SKM-1 treated with dmso at 0.1 percent for 144 hours (cell line): ENCODE measurements at regions not wholly inside any gene's neighbourhood (a gene's known extent, or its start where the extent isn't known, plus 50 kb on each side); places are given as distances from the start of the nearest gene placed in this dataset.
"Not testable (repeated sequence)": the region's sequence is repeated elsewhere in the genome, so short reads cannot be mapped to it uniquely, and the experiment has no call there.

Experiments used
- DNase-seq: peaks from one replicate; lab custom pipeline; 2025; ENCODE audit not compliant: unreplicated experiment; lab: John Stamatoyannopoulos, UW

DNA sequence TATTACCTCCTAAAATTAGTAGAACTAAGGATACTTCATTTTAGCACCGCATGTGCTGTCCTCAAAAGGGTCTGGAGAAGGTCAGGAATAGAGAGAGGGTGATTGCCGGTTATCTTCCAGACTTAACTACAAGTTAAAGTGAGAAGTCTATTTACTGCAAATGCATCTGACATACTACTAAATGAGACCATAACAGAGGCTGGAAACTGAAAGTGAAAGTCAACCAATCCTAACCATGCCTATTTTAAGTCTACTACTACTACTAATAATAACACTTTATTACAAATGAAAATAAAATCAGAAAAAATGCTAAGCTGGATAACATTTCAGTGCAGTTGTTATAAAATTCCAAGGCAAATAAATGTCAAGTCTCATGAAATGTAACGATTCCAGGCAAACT lies 244.7 kb downstream of the KIF20B start:
- DNase-seq: no peak

DNA sequence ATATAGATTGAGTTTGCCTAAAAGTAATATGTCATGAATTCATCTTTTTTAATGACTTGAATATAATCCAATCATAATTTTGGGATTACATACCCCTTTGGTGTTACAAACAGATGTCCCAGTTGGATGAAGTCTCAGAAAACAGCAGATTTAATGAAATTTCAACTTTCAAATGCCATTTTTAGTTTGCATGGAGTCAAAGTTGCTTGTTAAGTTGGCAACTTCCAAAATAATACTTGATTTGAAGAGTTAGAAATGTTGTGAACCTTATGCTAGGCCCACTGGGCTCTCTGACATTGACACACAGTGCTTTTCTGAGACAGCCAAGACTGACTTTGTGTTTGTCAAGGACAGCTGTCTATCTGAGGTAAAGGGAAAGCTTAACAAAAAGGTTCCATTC lies 248.1 kb downstream of the KIF20B start:
- DNase-seq: no peak

DNA sequence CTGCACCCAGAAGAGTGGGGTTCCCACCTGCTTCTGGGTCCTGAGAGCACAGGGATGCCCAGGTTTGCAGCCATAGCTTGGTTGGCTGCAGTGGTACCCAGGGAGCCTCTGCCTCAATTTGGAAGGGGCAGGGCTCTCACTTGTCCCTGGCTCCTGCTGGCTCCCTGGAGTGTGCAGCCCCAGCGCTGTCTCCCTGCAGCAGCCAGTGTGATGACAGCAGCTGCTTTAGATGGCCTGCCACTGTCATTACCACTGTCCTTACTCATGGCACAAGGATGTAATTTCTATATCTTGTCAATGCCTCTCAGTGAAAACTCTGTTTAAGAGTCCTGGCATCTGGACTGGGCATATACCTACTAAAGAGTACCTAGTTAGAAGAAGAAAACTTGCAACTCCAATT lies 250.9 kb downstream of the KIF20B start:
- no peak for DNase-seq

DNA sequence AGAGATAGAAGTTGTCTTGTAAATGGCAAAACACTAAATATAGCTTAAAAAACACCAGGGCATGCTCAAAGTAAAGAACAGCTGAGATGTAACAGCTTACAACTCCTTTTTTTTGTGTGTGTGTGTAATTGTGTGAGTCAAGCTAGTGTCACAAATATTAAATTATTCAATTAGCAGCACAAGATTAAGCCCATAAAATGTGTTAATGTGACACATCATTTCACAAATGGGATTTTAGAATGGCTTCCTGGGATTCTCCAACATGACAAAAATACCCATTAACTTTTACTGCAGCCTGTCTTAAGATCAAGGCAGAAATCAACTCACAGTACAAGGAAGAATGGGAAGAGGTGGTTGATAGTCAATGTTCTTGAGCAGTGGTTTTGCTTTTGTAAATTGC lies 251.4 kb downstream of the KIF20B start:
- no peak for DNase-seq

DNA sequence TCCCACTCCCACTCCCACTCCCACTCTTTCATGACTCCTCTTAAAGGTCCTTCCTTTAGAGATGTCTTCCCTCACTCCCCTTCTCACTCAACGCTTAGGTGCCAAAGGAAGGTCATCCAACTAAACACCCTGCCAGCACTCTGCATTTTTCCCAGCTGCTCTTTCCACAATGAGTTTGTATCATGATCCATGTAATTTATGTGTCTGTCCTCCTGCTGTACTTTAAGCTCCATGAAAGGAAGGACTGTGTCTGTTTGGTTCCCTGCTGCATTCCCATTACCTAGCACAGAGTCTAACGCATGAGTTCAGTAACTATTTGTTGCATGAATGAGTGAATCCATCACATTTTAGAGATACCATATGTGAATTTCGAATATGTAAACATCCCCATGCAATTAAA lies 252.7 kb downstream of the KIF20B start:
- no peak for DNase-seq

DNA sequence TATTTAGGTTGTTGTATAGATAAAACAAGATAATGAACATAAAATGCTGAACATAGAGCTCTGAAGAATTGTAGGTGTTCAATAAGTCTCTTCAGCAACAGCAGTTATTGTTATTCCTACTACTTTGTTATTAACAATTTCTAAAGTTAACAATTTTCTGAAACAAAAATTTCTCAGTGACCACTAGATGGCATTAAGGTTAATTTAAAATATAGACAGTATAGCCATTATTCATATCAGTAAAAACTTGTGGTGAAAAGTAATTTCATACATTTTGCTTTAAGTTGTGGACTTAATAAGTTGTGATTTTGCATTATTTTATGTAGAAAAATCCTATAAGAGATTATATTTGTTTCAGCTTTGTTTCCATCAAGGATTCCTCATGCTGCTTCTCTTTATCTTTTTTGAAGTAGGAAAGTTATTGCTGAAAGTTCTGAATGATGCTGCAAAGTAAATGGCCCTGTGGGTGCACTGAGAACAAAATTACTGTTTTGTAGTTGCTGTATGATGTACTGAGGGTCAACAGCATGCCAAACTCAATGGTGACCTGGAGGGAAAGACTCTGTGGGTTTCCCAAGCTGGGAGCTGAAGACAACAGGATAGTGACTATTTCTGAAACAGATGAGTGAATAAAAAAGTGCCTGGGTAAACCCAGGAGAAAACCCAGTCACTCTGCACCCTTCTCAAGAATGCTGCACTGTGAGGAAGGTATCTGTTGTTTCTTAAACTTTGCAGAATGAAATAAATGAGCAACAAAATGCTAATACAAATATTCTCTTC lies 253.6 kb downstream of the KIF20B start:
- no peak for DNase-seq

DNA sequence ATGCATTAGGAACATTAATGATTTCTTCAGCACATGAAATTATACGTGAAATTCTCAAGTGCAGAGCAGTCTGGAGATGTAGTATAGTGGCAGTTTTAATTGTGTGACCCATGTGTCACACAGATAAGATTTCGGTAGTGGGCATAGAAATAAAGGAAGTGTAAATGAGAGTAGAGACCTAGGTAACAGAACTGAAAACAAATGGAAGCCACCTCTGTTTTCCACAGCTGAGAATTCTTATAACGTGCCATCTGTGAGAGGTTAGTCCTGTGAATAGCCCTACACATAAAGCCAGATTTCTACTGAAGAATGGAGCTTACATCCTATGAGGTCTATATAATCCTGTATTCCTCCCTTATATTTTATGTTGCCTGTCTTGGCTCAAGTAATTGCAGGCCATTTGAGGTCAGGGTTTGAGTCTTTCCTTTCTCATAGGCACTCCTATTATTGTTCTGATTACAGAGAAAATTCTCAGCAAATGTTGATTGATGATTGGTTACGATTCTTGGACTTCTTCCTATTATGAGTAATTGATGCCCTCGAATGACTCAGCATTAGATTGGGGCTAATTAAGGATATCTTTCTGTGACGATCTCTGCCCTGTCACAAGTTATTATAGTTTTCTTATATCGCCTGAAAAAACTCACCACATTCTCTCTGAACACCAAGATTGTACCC lies 258.2 kb downstream of the KIF20B start:
- DNase-seq: no peak

DNA sequence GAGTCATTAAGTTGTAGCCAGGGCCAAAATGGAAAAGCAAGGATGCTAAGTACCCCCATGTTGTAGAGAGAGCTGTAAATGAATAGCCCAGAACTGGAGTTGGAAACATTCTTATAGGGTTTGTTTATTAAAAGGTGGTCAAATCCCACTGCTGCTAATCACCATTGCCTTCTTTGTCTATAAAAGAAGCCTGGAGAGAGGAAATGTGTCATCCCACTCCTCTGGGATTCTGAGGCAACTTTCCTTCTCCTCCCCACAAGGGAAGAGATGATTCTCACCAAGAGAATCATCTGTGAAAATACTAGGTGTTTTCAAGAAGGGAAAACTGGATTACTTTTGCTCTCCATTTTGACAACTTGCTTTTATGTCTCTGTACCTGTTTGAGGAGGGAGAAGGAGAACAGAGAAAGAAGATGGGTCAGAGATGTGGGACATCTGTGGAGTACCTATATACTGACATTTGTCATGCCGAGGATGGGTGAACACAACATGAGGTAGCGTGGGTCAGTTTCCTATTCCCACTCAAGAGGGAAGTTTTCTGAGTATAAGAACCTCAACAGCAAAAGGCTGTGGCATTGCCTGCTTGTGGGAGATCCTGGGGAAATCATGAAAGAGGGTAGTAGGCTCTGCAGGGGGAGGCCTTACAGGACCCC lies 262.2 kb downstream of the KIF20B start:
- no peak for DNase-seq

DNA sequence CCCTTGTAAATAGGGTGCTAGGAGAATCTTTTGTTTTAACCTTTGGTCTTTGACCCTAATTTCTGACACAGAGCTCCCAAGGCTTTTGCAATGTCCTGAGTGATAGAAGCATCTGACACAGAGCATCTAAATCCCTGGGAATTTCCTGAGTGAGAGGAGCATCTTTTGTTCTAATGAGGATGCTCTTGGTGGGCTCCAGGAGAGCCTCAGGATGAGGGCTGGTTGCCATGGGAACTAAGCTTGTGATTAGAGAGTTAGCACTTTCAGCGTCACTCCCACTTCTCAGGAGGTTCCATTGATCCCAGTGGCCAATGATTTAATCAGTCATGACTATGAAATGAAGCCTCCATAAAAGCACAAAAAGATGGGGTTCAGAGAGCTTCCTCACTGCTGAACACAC lies 264.8 kb downstream of the KIF20B start:
- no peak for DNase-seq

DNA sequence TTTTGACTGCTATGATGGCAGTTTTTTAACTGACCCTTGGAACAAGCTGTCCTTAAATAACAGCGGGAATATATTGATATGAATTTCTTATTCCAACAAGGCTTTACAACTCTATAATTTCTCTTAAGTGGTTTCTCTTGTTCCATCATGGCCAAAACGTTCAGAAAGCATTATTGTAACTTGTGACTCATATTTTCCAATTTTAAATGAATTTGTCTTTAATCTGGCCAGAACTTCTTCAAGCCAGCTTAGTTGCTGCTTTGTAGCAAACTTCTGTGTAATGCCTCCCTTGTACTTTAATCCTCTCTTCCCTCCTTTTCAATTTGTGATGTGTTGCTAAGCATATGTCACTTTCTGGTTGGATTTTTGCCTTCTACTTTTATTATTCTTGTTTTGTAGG lies 271.9 kb downstream of the KIF20B start:
- DNase-seq: no peak

DNA sequence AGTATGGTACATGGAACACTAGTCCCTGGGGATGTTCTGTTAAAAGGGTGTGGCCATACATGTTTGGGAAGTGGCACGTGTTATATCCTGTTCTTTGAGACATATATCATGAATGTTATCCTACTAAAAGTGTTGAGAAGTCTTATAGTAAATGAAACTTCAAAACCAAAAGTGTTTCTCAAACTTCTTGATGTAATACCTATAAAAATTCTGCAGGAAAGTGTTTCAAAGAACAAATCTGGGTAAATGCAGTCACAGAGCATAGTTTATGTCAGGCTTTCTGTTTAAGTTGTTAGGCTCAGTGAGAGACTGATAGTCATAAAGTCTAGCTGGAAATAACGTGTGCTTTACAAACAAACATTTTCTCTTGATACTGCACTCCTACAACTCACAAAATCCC lies 273.7 kb downstream of the KIF20B start:
- no peak for DNase-seq

DNA sequence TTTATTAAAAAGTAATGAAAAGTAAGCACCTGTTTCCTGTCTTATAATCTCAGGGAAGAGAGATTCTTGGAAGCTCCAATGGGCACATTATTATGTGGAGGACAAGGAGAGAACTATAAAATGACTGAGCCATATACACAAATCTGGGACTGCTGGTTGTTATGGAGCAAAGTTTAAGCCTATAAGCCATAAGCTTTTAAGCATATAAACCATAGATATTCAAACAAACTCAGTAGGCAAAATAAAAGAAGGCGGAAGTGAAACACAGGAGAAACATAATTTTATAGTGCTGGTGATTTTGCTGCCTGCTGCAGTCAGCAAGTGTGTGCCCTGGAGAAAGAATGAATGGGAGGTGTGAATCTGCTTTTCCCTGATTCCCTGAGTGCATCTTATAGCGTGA lies 274.4 kb downstream of the KIF20B start:
- no peak for DNase-seq

DNA sequence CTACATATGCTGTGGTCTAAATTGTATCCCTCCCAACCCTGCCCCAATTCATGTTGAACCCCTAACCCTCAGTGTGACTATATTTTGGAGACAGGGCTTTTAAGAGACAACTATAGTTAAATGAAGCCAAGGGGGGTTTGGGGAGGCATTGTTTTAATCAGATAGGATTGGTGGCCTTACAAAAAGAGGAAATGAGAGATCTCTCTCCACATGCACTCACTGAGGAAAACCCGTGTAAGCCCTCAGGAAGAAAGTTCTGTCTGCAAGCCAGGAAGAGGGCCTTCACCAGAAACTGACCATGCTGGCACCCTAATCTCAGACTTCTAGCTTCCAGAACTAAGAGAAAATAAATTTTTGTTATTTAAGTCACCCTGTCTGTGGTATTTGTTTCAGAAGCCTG lies 276.7 kb downstream of the KIF20B start:
- no peak for DNase-seq

DNA sequence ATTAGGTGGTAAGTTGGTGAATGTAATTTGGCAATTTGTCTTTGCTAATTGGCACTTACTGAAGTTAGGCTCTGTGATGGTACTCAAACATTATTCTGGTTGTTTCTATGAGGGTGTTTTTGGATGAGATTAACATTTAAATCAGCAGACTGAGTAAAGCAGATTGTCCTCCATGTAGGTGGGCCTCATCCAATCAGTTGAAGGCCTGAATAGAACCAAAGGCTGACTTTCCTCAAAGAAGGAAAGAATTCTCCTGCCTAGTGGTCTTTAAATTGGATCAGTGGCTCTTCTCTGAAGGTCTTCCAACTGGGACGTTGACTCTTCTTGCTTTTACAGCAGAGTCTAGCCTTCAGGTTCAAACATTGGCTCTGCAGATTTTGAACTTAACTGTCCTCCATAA lies 278.3 kb downstream of the KIF20B start:
- no peak for DNase-seq

DNA sequence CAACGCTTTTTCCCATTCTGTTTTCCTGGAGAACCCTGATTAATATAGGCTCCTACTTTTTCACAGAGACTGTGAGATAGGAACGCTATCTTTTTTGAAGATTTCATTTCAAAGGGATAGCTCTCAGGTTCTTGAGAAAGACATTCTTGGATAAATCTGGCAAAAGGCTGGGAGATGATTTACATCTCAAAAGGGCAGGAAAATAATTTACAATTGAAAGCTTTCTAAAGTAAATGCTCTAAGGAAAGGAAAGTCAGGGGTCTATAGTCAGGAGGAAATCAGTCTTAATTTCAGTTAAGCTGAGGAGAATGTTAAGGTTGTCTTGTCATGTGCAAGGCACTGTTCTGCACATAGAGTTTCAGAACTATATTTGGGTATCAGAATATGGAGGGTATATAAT lies 278.8 kb downstream of the KIF20B start:
- DNase-seq: no peak

DNA sequence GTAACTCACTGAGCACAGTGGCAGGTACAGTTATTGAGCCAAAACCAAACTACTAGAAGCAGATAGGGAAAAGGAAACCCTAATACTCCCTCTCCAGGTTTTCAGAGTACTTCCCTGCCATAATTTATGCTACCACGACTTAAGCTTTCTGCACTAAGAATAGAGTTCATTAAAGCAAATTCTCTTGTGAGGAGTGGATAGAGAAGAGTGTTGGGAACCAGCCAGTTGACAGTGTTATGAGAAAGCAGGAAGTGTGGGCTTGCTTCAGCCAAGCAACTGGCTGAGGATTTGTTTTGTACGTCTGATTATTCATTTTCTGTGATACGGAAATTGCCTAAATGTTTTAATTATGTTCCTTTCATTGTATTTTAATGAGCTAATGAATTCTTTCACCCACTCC lies 280.5 kb downstream of the KIF20B start:
- no peak for DNase-seq

DNA sequence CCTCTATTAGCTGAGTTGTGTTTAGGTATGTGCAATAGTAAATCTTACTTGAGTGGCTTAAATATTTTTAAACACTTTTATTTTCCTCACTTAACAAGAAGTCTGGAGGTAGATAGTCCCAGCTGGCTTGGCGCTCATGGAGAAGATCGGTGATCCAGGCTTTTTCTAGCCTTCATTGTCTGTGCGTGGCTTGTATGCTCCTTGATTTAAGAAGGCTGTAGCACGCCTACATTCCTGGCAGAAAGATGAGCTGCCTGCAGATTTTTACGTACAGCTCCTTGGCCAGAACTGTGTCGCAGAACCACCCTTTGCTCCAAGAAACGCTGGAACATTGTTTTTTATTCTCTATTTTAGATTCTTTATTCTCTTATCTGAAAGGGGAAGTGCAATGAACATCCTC lies 284.1 kb downstream of the KIF20B start:
- no peak for DNase-seq

DNA sequence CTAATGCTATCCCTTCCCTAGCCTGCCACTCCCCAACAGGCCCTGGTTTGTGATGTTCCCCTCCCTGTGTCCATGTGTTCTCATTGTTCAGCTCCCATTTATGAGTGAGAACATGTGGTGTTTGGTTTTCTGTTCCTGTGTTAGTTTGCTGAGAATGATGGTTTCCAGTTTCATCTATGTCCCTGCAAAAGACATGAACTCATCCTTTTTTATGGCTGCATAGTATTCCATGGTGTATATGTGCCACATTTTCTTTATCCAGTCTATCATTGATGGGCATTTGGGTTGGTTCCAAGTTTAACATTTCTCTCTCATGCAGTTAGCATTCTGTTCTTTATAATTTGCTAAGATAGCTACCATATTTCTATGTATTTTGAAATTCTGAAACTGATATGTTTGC lies 287.0 kb downstream of the KIF20B start:
- not testable (repeated sequence) for DNase-seq

DNA sequence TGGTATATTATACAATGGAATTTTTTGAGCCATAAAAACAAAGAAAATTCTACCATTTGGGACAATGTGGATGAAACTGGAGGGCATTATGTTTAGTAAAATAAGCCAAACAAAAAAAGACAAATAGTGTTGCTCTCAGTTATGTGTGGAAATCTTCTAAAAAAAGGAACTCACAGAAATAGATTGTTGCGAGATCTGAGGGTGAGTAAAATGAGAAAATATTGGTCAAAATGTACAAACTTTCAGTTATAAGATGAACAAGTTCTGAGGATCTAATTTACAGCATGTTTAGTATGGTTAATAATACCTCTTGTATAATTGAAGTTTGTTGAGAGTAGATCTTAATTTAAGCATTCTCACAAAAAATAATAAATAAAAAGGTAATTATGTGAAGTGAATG lies 291.2 kb downstream of the KIF20B start:
- DNase-seq: peak; percentile 62

DNA sequence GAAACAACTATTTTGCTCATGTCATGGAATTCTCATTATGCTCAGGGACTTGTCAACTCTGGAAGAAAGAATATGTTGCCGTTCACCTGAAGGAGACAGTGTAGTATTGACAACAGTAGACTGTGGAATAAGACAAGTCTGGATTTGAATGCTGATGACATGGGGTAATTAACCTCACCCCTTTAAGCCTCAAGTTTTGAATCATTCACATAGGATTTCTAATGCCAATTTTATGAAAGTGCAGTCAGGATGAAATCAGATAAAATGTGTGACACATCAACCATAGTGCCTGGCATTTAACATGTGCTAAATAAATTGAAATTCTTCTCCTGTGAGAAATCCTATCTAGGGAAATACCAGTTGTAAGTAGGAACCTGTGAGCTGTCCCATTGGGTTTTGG lies 305.8 kb downstream of the KIF20B start:
- no peak for DNase-seq

DNA sequence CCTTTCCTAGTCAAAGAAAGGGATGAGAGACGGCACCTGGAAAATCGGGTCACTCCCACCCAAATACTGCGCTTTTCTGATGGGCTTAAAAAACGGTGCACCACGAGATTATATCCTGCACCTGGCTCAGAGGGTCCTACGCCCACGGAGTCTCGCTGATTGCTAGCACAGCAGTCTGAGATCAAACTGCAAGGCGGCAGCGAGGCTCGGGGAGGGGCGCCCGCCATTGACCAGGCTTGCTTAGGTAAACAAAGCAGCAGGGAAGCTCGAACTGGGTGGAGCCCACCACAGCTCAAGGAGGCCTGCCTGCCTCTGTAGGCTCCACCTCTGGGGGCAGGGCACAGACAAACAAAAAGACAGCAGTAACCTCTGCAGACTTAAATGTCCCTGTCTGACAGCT lies 309.9 kb downstream of the KIF20B start:
- DNase-seq: not testable (repeated sequence)

DNA sequence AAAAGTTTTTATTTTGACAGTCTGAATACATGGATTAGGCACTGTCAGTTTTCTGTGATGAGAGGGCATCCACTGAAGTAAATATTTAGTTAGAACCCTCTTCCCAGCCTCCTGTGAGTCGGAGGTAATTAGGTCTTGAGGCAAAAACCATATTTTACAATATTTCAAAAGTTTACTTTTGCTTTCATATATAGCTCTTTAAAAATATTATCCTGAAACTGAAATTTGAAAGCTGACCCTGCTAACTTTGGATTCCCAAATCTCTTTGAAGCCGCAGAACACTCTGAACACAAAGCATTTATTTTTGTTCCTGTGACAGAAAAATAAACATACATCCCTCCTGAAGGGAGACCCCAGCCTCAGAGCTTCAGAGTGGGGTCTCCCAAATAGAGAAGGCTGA lies 317.4 kb downstream of the KIF20B start:
- no peak for DNase-seq
